ENCODE measurements at regions not wholly inside any gene's neighbourhood (a gene's known extent, or its start where the extent isn't known, plus 50 kb on each side); places are given as distances from the start of the nearest gene placed in this dataset.

GRCh38 chr5:117205894-117206293 is 631.3 kb upstream of the SEMA6A start:
- H3K9me3 Mint-ChIP-seq: peaks cover 0 to 4% of the 10 kb centered on the region in 2 experiments; a peak in 2 of 5 replicates
- DNase-seq: no peak
- no peak overlapping the region for H2BK5ac ChIP-seq (ENCODE audit: insufficient read length, low read length)
- H3K27ac ChIP-seq (ENCODE audit: insufficient read length, low read depth, low read length): no peak overlapping the region
- H3K4me1 Mint-ChIP-seq: peaks cover 27 to 28% of the 10 kb centered on the region in 2 experiments
- H3K79me2 ChIP-seq (ENCODE audit: insufficient read depth, low read length): no peaks in the 10 kb centered on the region
- no peak overlapping the region for H3K4me3 Mint-ChIP-seq
- no peak overlapping the region for H2BK12ac ChIP-seq (ENCODE audit: insufficient read length, low read depth, low read length)
- no peaks in the 10 kb centered on the region for H3K27me3 ChIP-seq (ENCODE audit: insufficient read depth, low read length)
- no peak overlapping the region for H2BK20ac ChIP-seq (ENCODE audit: low read depth, low read length, poor library complexity, severe bottlenecking)
- H3K23me2 ChIP-seq (ENCODE audit: insufficient read length, low read depth, low read length, poor library complexity, severe bottlenecking): no peaks in the 10 kb centered on the region
- H3K18ac ChIP-seq (ENCODE audit: insufficient read length, low read depth, low read length): no peak overlapping the region
- no peak overlapping the region for H3T11ph ChIP-seq (ENCODE audit: low read length)
- H3K4ac ChIP-seq (ENCODE audit: low read depth, low read length): no peak overlapping the region
- no peak overlapping the region for H4K91ac ChIP-seq (ENCODE audit: insufficient read length, low read depth, low read length)
- peaks cover 0 to 5% (median 4%) of the 10 kb centered on the region in 3 experiments; a peak in 3 of 7 replicates for H3K36me3 Mint-ChIP-seq (ENCODE audit: insufficient read depth in 1 of 3, low read depth in 3 of 3)
- H2BK15ac ChIP-seq (ENCODE audit: low read depth, low read length): no peak overlapping the region
- no peak overlapping the region for H3K14ac ChIP-seq (ENCODE audit: insufficient read depth, low read length)
- H3K4me2 ChIP-seq (ENCODE audit: insufficient read depth, insufficient read length, low read length): no peak overlapping the region
- H2AFZ ChIP-seq (ENCODE audit: low read length): no peak overlapping the region
- H3K4me1 ChIP-seq (ENCODE audit: insufficient read depth, low read length): no peaks in the 10 kb centered on the region; the same call in none of the 2 replicates
- no peak overlapping the region for H3K9ac ChIP-seq (ENCODE audit: extremely low read depth, insufficient read length, low read length)
- no peaks in the 10 kb centered on the region for H3K27me3 Mint-ChIP-seq (ENCODE audit: low read depth)
- H3K79me1 ChIP-seq (ENCODE audit: insufficient read depth, low read depth, low read length, poor library complexity, severe bottlenecking): no peaks in the 10 kb centered on the region
- H3K23ac ChIP-seq (ENCODE audit: insufficient read length, low read depth, low read length): no peak overlapping the region
- H3K9me3 ChIP-seq (ENCODE audit: control insufficient read depth, low read depth, low read length): no peaks in the 10 kb centered on the region
- no peak overlapping the region for H3K27ac Mint-ChIP-seq
- H2BK120ac ChIP-seq (ENCODE audit: low read depth, low read length, poor library complexity, severe bottlenecking): no peak overlapping the region
- no peak overlapping the region for H4K8ac ChIP-seq (replicated peaks; ENCODE audit: insufficient read length, low read depth, low read length)
- H2AK5ac ChIP-seq (ENCODE audit: insufficient read length, low read length): no peak overlapping the region
- no peaks in the 10 kb centered on the region for H4K20me1 ChIP-seq (ENCODE audit: control insufficient read depth, insufficient read depth, insufficient read length)
- WGBS (ENCODE audit: extremely low coverage, insufficient read length, low lambda C conversion rate): no CpG with 5 or more reads among the region's 2 CpGs
- no peak overlapping the region for H4K5ac ChIP-seq (ENCODE audit: insufficient read length, low read depth, low read length)
- no peak overlapping the region for H3K56ac ChIP-seq (ENCODE audit: insufficient read length, low read depth, low read length)
- TF ChIP-seq CTCF (conservative IDR thresholded peaks at IDR 0.05): no peak
